OCI-LY3 (cell line): ENCODE measurements at regions not wholly inside any gene's neighbourhood (a gene's known extent, or its start where the extent isn't known, plus 50 kb on each side); places are given as distances from the start of the nearest gene placed in this dataset.

Experiments
- H2AFZ ChIP-seq: fragments of 200-600, 300-600 bp; shearing (Covaris generic); 2 replicates; pipeline ENCODE4 v1.6.0; 2014; ENCODE audit warnings: antibody characterized with exemption, low read depth, low read length
- H3K27ac ChIP-seq: fragments of 200-600, 300-600 bp; sonication (generic); 2 replicates; pipeline ENCODE4 v1.5.1; 2014; ENCODE audit warnings: mild to moderate bottlenecking, low read length, moderate library complexity, mixed read lengths
- H3K27me3 ChIP-seq: fragments of 200-600, 300-600 bp; sonication (generic); 2 replicates; pipeline ENCODE4 v1.6.1; 2014; ENCODE audit warnings: low read depth, low read length, mixed read lengths
- H3K36me3 ChIP-seq: fragments of 200-600, 300-600 bp; sonication (generic); replicated peaks from 2 replicates; pipeline ENCODE3; 2014; ENCODE audit warnings: low read depth, low read length, mixed read lengths
- H3K4me1 ChIP-seq: fragments of 300-600, 200-600 bp; sonication (generic); 2 replicates; pipeline ENCODE4 v1.6.1; 2014; ENCODE audit warnings: low read length, mixed read lengths
- H3K4me2 ChIP-seq: fragments of 200-600, 300-600 bp; sonication (generic); 2 replicates; pipeline ENCODE4 v1.6.1; 2014; ENCODE audit warnings: low read length, mixed read lengths
- H3K4me3 ChIP-seq: fragments of 300-600, 200-600 bp; sonication (generic); 2 replicates; pipeline ENCODE4 v1.5.1; 2014; ENCODE audit warnings: antibody characterized with exemption, mild to moderate bottlenecking, low read length, moderate library complexity
- H3K79me2 ChIP-seq: fragments of 300-600, 200-600 bp; shearing (Covaris generic); 2 replicates; pipeline ENCODE4 v1.6.1; 2014; ENCODE audit warnings: mild to moderate bottlenecking, low read length, mixed read lengths
- H3K9ac ChIP-seq: fragments of 300-600, 200-600 bp; shearing (Covaris generic); 2 replicates; pipeline ENCODE4 v1.6.0; 2014; ENCODE audit warnings: mild to moderate bottlenecking, low read length, moderate library complexity
- H3K9me3 ChIP-seq: fragments of 200-600, 300-600 bp; shearing (Covaris generic); 2 replicates; pipeline ENCODE4 v1.6.1; 2014; ENCODE audit warnings: low read length, mixed read lengths; ENCODE audit not compliant: insufficient read depth
- H4K20me1 ChIP-seq: fragments of 200-600, 300-600 bp; sonication (generic); 2 replicates; pipeline ENCODE4 v1.6.1; 2016; ENCODE audit warnings: low read length, mixed read lengths; ENCODE audit not compliant: insufficient read depth
- CTCF ChIP-seq: fragments of 200-600, 300-600 bp; sonication (generic); IDR thresholded peaks from 2 replicates; pipeline ENCODE4 v1.5.1; 2014; ENCODE audit warnings: antibody characterized with exemption, low read length, low read depth
- EZH2phosphoT487 ChIP-seq: fragments of 200-600 bp; shearing (Covaris generic); IDR thresholded peaks from 2 replicates; pipeline ENCODE4 v1.6.1; 2018; ENCODE audit warnings: antibody characterized with exemption, mixed run types, low read depth

GRCh38 chr17:31596382-31597323, 205.2 kb downstream of the RAB11FIP4 start:
- Histone ChIP-seq H4K20me1 (no peaks in the 10 kb centered on the region), H3K4me2 (no peak overlapping the region), H2AFZ (no peak overlapping the region), H3K27me3 (no peaks in the 10 kb centered on the region), H3K9ac (no peak overlapping the region), H3K4me3 (no peak overlapping the region), H3K9me3 (no peaks in the 10 kb centered on the region), H3K4me1 (peaks cover 8% of the 10 kb centered on the region), H3K36me3 (no peaks in the 10 kb centered on the region), H3K27ac (no peak overlapping the region), H3K79me2 (no peaks in the 10 kb centered on the region)
- no peak for TF ChIP-seq EZH2phosphoT487
- no peak for TF ChIP-seq CTCF

- Histone ChIP-seq H3K27ac (no peak overlapping the region), H3K36me3 (no peaks in the 10 kb centered on the region), H3K9ac (no peak overlapping the region), H4K20me1 (no peaks in the 10 kb centered on the region), H2AFZ (no peak overlapping the region), H3K79me2 (no peaks in the 10 kb centered on the region), H3K4me3 (no peak overlapping the region), H3K27me3 (no peaks in the 10 kb centered on the region), H3K4me1 (peaks cover 8% of the 10 kb centered on the region), H3K4me2 (no peak overlapping the region), H3K9me3 (no peaks in the 10 kb centered on the region)
- TF ChIP-seq CTCF (no peak), EZH2phosphoT487 (no peak)
Observed at GRCh38 chr17:31595666-31596381, 204.3 kb downstream of the RAB11FIP4 start.

DNA sequence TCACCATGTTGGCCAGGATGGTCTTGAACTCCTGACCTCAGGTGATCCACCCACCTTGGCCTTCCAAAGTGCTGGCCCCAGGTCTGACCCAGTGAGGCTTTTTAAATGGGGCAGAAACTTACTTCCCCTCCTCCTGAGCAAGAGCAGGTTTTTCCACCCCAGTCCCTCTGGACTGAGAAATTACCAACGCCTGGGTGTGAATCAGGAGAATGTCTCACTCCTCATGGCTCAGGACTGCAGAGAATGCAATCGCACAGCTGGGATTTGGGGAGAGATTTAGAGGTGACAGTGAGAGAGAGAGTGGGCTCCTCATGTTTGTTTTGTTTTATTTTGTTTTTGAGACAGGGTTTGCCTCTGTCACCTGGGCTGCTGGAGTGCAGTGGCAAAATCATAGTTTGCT, 203.6 kb downstream of the RAB11FIP4 start:
- peaks cover 8% of the 10 kb centered on the region for H3K4me1 ChIP-seq
- H3K79me2 ChIP-seq: no peaks in the 10 kb centered on the region
- no peak overlapping the region for H2AFZ ChIP-seq
- H3K4me2 ChIP-seq: no peak overlapping the region
- no peak overlapping the region for H3K9ac ChIP-seq
- no peak overlapping the region for H3K27ac ChIP-seq
- TF ChIP-seq CTCF (no peak), EZH2phosphoT487 (no peak)
- H3K9me3 ChIP-seq: no peaks in the 10 kb centered on the region
- H3K27me3 ChIP-seq: no peaks in the 10 kb centered on the region
- no peaks in the 10 kb centered on the region for H3K36me3 ChIP-seq
- H4K20me1 ChIP-seq: no peaks in the 10 kb centered on the region
- no peak overlapping the region for H3K4me3 ChIP-seq

DNA sequence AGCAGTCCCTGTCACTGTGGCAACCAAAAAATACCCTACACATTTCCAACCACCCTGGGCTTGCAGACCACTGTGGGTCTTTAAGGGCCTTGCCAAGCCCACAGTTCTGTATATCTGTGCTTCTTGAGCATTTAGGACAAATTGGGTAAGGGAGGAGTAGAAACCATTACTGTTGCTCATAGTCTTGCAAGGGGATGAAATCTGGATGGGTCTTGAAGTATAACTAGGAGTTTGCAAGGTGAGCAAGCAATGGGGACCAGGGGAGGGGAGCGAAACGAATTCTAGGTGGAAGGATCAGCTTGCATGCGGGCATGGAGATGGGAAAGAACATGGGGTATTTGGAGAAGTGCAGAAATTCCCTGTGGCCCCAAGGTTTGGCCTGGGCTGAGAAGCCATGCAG, 202.9 kb downstream of the RAB11FIP4 start:
- H2AFZ ChIP-seq: no peak overlapping the region
- H3K27me3 ChIP-seq: no peaks in the 10 kb centered on the region
- H3K9ac ChIP-seq: no peak overlapping the region
- H3K4me1 ChIP-seq: peaks cover 8% of the 10 kb centered on the region
- no peaks in the 10 kb centered on the region for H4K20me1 ChIP-seq
- H3K4me3 ChIP-seq: no peak overlapping the region
- H3K27ac ChIP-seq: no peak overlapping the region
- H3K79me2 ChIP-seq: no peaks in the 10 kb centered on the region
- no peaks in the 10 kb centered on the region for H3K9me3 ChIP-seq
- H3K36me3 ChIP-seq: no peaks in the 10 kb centered on the region
- no peak overlapping the region for H3K4me2 ChIP-seq
- TF ChIP-seq EZH2phosphoT487 (no peak), CTCF (no peak)
